ENCODE measurements at regions not wholly inside any gene's neighbourhood (a gene's known extent, or its start where the extent isn't known, plus 50 kb on each side); places are given as distances from the start of the nearest gene placed in this dataset.

- Histone ChIP-seq H3K4me3 (ENCODE audit: low read length) (no peak overlapping the region), H3K9ac (ENCODE audit: low read length) (no peak overlapping the region), H3K36me3 (replicated peaks; ENCODE audit: insufficient read depth, low read length) (no peaks in the 10 kb centered on the region), H3K4me1 (ENCODE audit: low read length) (no peaks in the 10 kb centered on the region), H3K27me3 (replicated peaks; ENCODE audit: insufficient read depth, low read length) (no peaks in the 10 kb centered on the region), H3K9me2 (replicated peaks; ENCODE audit: insufficient read depth, low read length) (no peaks in the 10 kb centered on the region), H3K79me2 (ENCODE audit: low read length) (no peaks in the 10 kb centered on the region), H3K4me2 (ENCODE audit: low read depth, low read length) (no peak overlapping the region), H4K20me1 (ENCODE audit: insufficient read depth, low read length) (no peaks in the 10 kb centered on the region), H3K9me3 (replicated peaks; ENCODE audit: insufficient read depth, low read length) (no peaks in the 10 kb centered on the region), H3K27ac (ENCODE audit: low read length) (no peak overlapping the region), H2AFZ (ENCODE audit: low read length) (no peak overlapping the region), H3F3A (ENCODE audit: insufficient read depth, low read length) (no peaks in the 10 kb centered on the region)
- DNase-seq = no peak
- TF ChIP-seq EZH2 (optimal IDR thresholded peaks at IDR 0.05; ENCODE audit: low read depth, low read length) (no peak), CTCF (IDR thresholded peaks at IDR 0.05; ENCODE audit: low read length) (no peak), EZH2phosphoT487 (IDR thresholded peaks at IDR 0.05; ENCODE audit: low read length) (no peak)
Observed at GRCh38 chr2:81786811-81787210, 1482.3 kb upstream of the LRRTM1 start.

GRCh38 chr2:81767187-81767912 lies 1462.8 kb upstream of the LRRTM1 start:
- Histone ChIP-seq H4K20me1 (ENCODE audit: insufficient read depth, low read length) (no peaks in the 10 kb centered on the region), H2AFZ (ENCODE audit: low read length) (no peak overlapping the region), H3F3A (ENCODE audit: insufficient read depth, low read length) (no peaks in the 10 kb centered on the region), H3K79me2 (ENCODE audit: low read length) (no peaks in the 10 kb centered on the region), H3K27me3 (replicated peaks; ENCODE audit: insufficient read depth, low read length) (no peaks in the 10 kb centered on the region), H3K4me2 (ENCODE audit: low read depth, low read length) (no peak overlapping the region), H3K9me3 (replicated peaks; ENCODE audit: insufficient read depth, low read length) (no peaks in the 10 kb centered on the region), H3K36me3 (replicated peaks; ENCODE audit: insufficient read depth, low read length) (no peaks in the 10 kb centered on the region), H3K4me1 (ENCODE audit: low read length) (no peaks in the 10 kb centered on the region), H3K27ac (ENCODE audit: low read length) (no peak overlapping the region), H3K9me2 (replicated peaks; ENCODE audit: insufficient read depth, low read length) (no peaks in the 10 kb centered on the region), H3K9ac (ENCODE audit: low read length) (no peak overlapping the region), H3K4me3 (ENCODE audit: low read length) (no peak overlapping the region)
- no peak for DNase-seq
- TF ChIP-seq EZH2phosphoT487 (IDR thresholded peaks at IDR 0.05; ENCODE audit: low read length) (no peak), CTCF (IDR thresholded peaks at IDR 0.05; ENCODE audit: low read length) (no peak), EZH2 (optimal IDR thresholded peaks at IDR 0.05; ENCODE audit: low read depth, low read length) (no peak)

- Histone ChIP-seq H3F3A (ENCODE audit: insufficient read depth, low read length) (no peaks in the 10 kb centered on the region), H3K4me3 (ENCODE audit: low read length) (no peak overlapping the region), H3K27me3 (replicated peaks; ENCODE audit: insufficient read depth, low read length) (no peaks in the 10 kb centered on the region), H3K27ac (ENCODE audit: low read length) (no peak overlapping the region), H3K79me2 (ENCODE audit: low read length) (no peaks in the 10 kb centered on the region), H3K9ac (ENCODE audit: low read length) (no peak overlapping the region), H3K4me1 (ENCODE audit: low read length) (no peaks in the 10 kb centered on the region), H2AFZ (ENCODE audit: low read length) (no peak overlapping the region), H3K9me3 (replicated peaks; ENCODE audit: insufficient read depth, low read length) (no peaks in the 10 kb centered on the region), H4K20me1 (ENCODE audit: insufficient read depth, low read length) (no peaks in the 10 kb centered on the region), H3K36me3 (replicated peaks; ENCODE audit: insufficient read depth, low read length) (no peaks in the 10 kb centered on the region), H3K9me2 (replicated peaks; ENCODE audit: insufficient read depth, low read length) (no peaks in the 10 kb centered on the region), H3K4me2 (ENCODE audit: low read depth, low read length) (no peak overlapping the region)
- no peak for TF ChIP-seq EZH2 (optimal IDR thresholded peaks at IDR 0.05; ENCODE audit: low read depth, low read length)
- no peak for TF ChIP-seq CTCF (IDR thresholded peaks at IDR 0.05; ENCODE audit: low read length)
- TF ChIP-seq EZH2phosphoT487 (IDR thresholded peaks at IDR 0.05; ENCODE audit: low read length) = no peak
- no peak for DNase-seq
Observed at GRCh38 chr2:81747481-81748070, 1443.0 kb upstream of the LRRTM1 start.
